HEK293 (cell line): ENCODE measurements at regions not wholly inside any gene's neighbourhood (a gene's known extent, or its start where the extent isn't known, plus 50 kb on each side); places are given as distances from the start of the nearest gene placed in this dataset.

Experiments
- CTCF ChIA-PET: fragments of 350-600 bp; formaldehyde crosslinking; extraction: SDS; loops from one replicate; lab custom pipeline; 2021; ENCODE audit warnings: antibody characterized with exemption; lab: Yijun Ruan, JAX
- POLR2A ChIA-PET: fragments of 300-600 bp; formaldehyde crosslinking; extraction: SDS; loops from one replicate; lab custom pipeline; 2020; ENCODE audit warnings: antibody characterized with exemption, inconsistent platforms; lab: Yijun Ruan, JAX
- H3K27ac ChIP-seq: fragments of 200-500 bp; sonication (Bioruptor generic); 2 replicates; pipeline ENCODE4 v1.5.1; 2014; ENCODE audit warnings: low read depth, low read length, control low read depth, inconsistent platforms; ENCODE audit errors: extremely low read depth
- H3K36me3 ChIP-seq, 2 experiments: fragments of 200-500 bp in 1 of 2; sonication (Bioruptor generic) in 1 of 2; 1 replicate in 1 of 2; 2 replicates in 1 of 2; pipeline ENCODE4 v1.5.1; 2014 to 2017; ENCODE audit warnings: inconsistent platforms in 2 of 2, low read length in 2 of 2; ENCODE audit not compliant: control insufficient read depth in 2 of 2, insufficient read depth in 1 of 2
- H3K4me1 ChIP-seq: fragments of 200-500 bp; sonication (Bioruptor generic); 2 replicates; pipeline ENCODE4 v1.5.1; 2014; ENCODE audit warnings: mild to moderate bottlenecking, low read length, inconsistent platforms; ENCODE audit not compliant: control insufficient read depth, insufficient read depth
- H3K4me3 ChIP-seq: 2 replicates; pipeline ENCODE4 v1.5.1; 2011; ENCODE audit warnings: low read depth, mild to moderate bottlenecking, control low read depth, low read length, moderate library complexity
- H3K9me3 ChIP-seq: fragments of 200-500 bp; sonication (Bioruptor generic); 2 replicates; pipeline ENCODE4 v1.5.1; 2014; ENCODE audit warnings: low read depth, low read length, inconsistent platforms; ENCODE audit not compliant: control insufficient read depth, insufficient read depth
- ATF2 ChIP-seq: fragments of 450-650 bp; formaldehyde crosslinking; IDR thresholded peaks from 2 replicates; pipeline ENCODE4 v1.5.1; 2016; ENCODE audit warnings: missing biosample characterization, missing genetic modification characterization, low read depth
- GLI4 ChIP-seq: fragments of 450-650 bp; formaldehyde crosslinking; IDR thresholded peaks from 2 replicates; pipeline ENCODE4 v1.5.1; 2016; ENCODE audit warnings: missing biosample characterization, missing genetic modification characterization
- MEIS1 ChIP-seq: sonication (generic); formaldehyde crosslinking; IDR thresholded peaks from 2 replicates; pipeline ENCODE4 v1.8.1; 2022; ENCODE audit warnings: missing genetic modification reagents, mild to moderate bottlenecking, borderline replicate concordance
- SP2 ChIP-seq: fragments of 450-650 bp; formaldehyde crosslinking; IDR thresholded peaks from 2 replicates; pipeline ENCODE4 v1.5.1; 2016; ENCODE audit warnings: missing biosample characterization, missing genetic modification characterization
- ZBTB6 ChIP-seq: fragments of 450-650 bp; formaldehyde crosslinking; IDR thresholded peaks from 2 replicates; pipeline ENCODE4 v1.5.1; 2017; ENCODE audit warnings: missing biosample characterization, missing genetic modification characterization
- ZFP41 ChIP-seq: fragments of 450-650 bp; formaldehyde crosslinking; IDR thresholded peaks from 2 replicates; pipeline ENCODE4 v1.5.1; 2016; ENCODE audit warnings: missing biosample characterization, missing genetic modification characterization, borderline replicate concordance
- ZNF138 ChIP-seq: fragments of 450-650 bp; formaldehyde crosslinking; IDR thresholded peaks from 2 replicates; pipeline ENCODE4 v1.5.1; 2016; ENCODE audit warnings: missing biosample characterization, missing genetic modification characterization, borderline replicate concordance
- ZNF175 ChIP-seq: fragments of 450-650 bp; formaldehyde crosslinking; IDR thresholded peaks from 2 replicates; pipeline ENCODE4 v1.5.1; 2016; ENCODE audit warnings: missing biosample characterization, missing genetic modification characterization
- ZNF184 ChIP-seq: fragments of 450-650 bp; IDR thresholded peaks from 2 replicates; pipeline ENCODE4 v1.5.1; 2018; ENCODE audit warnings: missing biosample characterization, mild to moderate bottlenecking, missing genetic modification characterization
- ZNF221 ChIP-seq: fragments of 450-650 bp; formaldehyde crosslinking; IDR thresholded peaks from 2 replicates; pipeline ENCODE4 v1.5.1; 2017; ENCODE audit warnings: missing biosample characterization, missing genetic modification characterization, borderline replicate concordance
- ZNF433 ChIP-seq: fragments of 450-650 bp; formaldehyde crosslinking; IDR thresholded peaks from 2 replicates; pipeline ENCODE4 v1.5.1; 2016; ENCODE audit warnings: missing biosample characterization, missing genetic modification characterization, low read depth
- ZNF521 ChIP-seq: fragments of 450-650 bp; formaldehyde crosslinking; IDR thresholded peaks from 2 replicates; pipeline ENCODE4 v1.5.1; 2017; ENCODE audit warnings: missing biosample characterization, mild to moderate bottlenecking, missing genetic modification characterization
- ZNF558 ChIP-seq: fragments of 450-650 bp; formaldehyde crosslinking; IDR thresholded peaks from 2 replicates; pipeline ENCODE4 v1.5.1; 2016; ENCODE audit warnings: missing biosample characterization, missing genetic modification characterization
- ZNF561 ChIP-seq: fragments of 450-650 bp; IDR thresholded peaks from 2 replicates; pipeline ENCODE4 v1.5.1; 2018; ENCODE audit warnings: missing biosample characterization, missing genetic modification characterization, borderline replicate concordance
- ZNF580 ChIP-seq: fragments of 450-650 bp; formaldehyde crosslinking; IDR thresholded peaks from 2 replicates; pipeline ENCODE4 v1.5.1; 2016; ENCODE audit warnings: missing biosample characterization, missing genetic modification characterization
- ZNF76 ChIP-seq: fragments of 450-650 bp; formaldehyde crosslinking; IDR thresholded peaks from 2 replicates; pipeline ENCODE4; 2016; ENCODE audit warnings: low read depth, missing biosample characterization, missing genetic modification characterization, borderline replicate concordance
- ZNF776 ChIP-seq: fragments of 450-650 bp; formaldehyde crosslinking; IDR thresholded peaks from 2 replicates; pipeline ENCODE4 v1.5.0; 2017; ENCODE audit warnings: missing biosample characterization, missing genetic modification characterization, borderline replicate concordance
- ZNF777 ChIP-seq: fragments of 450-650 bp; formaldehyde crosslinking; IDR thresholded peaks from 2 replicates; pipeline ENCODE4 v1.5.1; 2017; ENCODE audit warnings: missing biosample characterization, missing genetic modification characterization, borderline replicate concordance
- ZNF843 ChIP-seq: fragments of 450-650 bp; formaldehyde crosslinking; IDR thresholded peaks from 2 replicates; pipeline ENCODE4 v1.5.1; 2016; ENCODE audit warnings: missing biosample characterization, missing genetic modification characterization
- ZSCAN18 ChIP-seq: fragments of 450-650 bp; formaldehyde crosslinking; IDR thresholded peaks from 2 replicates; pipeline ENCODE4 v1.5.1; 2016; ENCODE audit warnings: missing biosample characterization, missing genetic modification characterization

GRCh38 chr3:148330542-148330941 lies 367.2 kb upstream of the AGTR1 start:
- TF ChIP-seq ZFP41 (tag by site-specific recombination), result no peak
- TF ChIP-seq ZNF138 (tag by site-specific recombination), result no peak
- no peak for TF ChIP-seq GLI4 (tag by site-specific recombination)
- no peak for TF ChIP-seq ZNF433 (tag by site-specific recombination)
- TF ChIP-seq ZNF221 (tag by site-specific recombination), result no peak
- TF ChIP-seq ZNF776 (tag by site-specific recombination), result no peak
- no peak for TF ChIP-seq ZNF184 (tag by site-specific recombination)
- TF ChIP-seq MEIS1, result no peak
- TF ChIP-seq ATF2 (tag by site-specific recombination), result no peak
- no peak for TF ChIP-seq ZNF76 (tag by site-specific recombination)
- TF ChIP-seq ZNF580 (tag by site-specific recombination), result no peak
- TF ChIP-seq SP2 (tag by site-specific recombination), result no peak
- TF ChIP-seq ZSCAN18, result no peak
- Histone ChIP-seq H3K9me3 (no peaks in the 10 kb centered on the region), H3K36me3 (no peaks in the 10 kb centered on the region), H3K4me3 (no peak overlapping the region), H3K27ac (no peak overlapping the region), H3K4me1 (peaks cover 5% of the 10 kb centered on the region)
- POLR2A ChIA-PET, result no interaction called here
- CTCF ChIA-PET, result interaction anchor here (0.7 to 1.1 kb wide), 2 partner anchors 49 to 531 kb away, joined by 3 read pairs; no protein-coding TSS in a partner anchor

- no peak for TF ChIP-seq ZNF558 (tag by site-specific recombination)
- TF ChIP-seq ZNF175 (tag by site-specific recombination), result no peak
- no peak for TF ChIP-seq ZNF561 (tag by site-specific recombination)
- TF ChIP-seq ZNF843 (tag by site-specific recombination), result no peak
- no peak for TF ChIP-seq ZNF777
- TF ChIP-seq ZBTB6 (tag by site-specific recombination), result no peak
- TF ChIP-seq ZNF521 (tag by site-specific recombination), result no peak
- CTCF ChIA-PET, result interaction anchor here (0.7 to 1.1 kb wide), 3 partner anchors 22 to 530 kb away, joined by 3 to 4 read pairs (median 3); no protein-coding TSS in a partner anchor
- Histone ChIP-seq H3K36me3 (no peaks in the 10 kb centered on the region), H3K4me1 (peaks cover 5% of the 10 kb centered on the region), H3K27ac (no peak overlapping the region), H3K9me3 (no peaks in the 10 kb centered on the region), H3K4me3 (no peak overlapping the region)
- POLR2A ChIA-PET, result no interaction called here
These were observed 366.4 kb upstream of the AGTR1 start for GRCh38 chr3:148331081-148331846.
